ENCODE measurements at regions not wholly inside any gene's neighbourhood (a gene's known extent, or its start where the extent isn't known, plus 50 kb on each side); places are given as distances from the start of the nearest gene placed in this dataset.

DNA sequence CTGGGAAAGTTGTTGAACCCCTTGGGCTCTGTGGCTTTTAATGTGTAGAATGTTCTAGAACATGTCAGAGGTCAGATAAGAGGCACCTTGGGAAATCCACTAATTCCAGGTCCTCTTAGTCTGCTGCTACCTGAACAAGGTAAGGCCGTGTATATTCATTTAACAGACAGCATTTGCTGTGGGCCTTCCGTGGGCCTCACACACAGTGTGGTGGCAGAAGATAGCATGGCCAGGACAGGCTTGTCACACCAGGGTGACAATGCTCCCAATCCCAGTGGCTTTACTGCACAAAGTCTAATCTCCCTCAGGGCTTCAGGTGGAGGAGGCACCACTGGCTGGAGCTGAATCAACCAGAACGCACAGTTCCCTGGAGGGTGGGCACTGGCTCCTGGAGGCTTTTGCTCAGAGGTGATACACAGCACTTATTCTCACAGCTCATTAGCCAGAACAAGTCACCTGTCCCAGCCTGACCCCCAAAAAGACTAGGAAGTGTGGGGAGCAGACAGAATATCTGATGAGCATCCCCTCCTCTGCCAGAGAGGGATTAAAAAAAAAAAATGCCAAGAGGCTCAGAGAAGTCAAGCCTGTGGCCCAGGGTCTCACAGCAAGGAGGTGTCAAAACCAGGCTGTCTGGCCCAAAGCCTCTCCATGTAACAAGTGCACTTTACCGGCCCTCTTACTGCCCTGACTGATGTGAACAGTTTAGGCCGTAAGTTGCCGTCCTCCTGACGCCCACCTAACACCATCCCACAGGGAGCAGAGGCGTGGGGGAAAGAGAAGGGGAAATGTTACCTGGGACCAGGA is 216.9 kb upstream of the RAB6C start:
- ATAC-seq (ENCODE audit: poor library complexity), result no peak
- peaks cover 0 to 29% of the 10 kb centered on the region in 2 experiments for H3K9me3 ChIP-seq (ENCODE audit: control insufficient read depth in 1 of 2, insufficient read depth in 1 of 2, low read length in 2 of 2)
- TF ChIP-seq, protein P1, sequence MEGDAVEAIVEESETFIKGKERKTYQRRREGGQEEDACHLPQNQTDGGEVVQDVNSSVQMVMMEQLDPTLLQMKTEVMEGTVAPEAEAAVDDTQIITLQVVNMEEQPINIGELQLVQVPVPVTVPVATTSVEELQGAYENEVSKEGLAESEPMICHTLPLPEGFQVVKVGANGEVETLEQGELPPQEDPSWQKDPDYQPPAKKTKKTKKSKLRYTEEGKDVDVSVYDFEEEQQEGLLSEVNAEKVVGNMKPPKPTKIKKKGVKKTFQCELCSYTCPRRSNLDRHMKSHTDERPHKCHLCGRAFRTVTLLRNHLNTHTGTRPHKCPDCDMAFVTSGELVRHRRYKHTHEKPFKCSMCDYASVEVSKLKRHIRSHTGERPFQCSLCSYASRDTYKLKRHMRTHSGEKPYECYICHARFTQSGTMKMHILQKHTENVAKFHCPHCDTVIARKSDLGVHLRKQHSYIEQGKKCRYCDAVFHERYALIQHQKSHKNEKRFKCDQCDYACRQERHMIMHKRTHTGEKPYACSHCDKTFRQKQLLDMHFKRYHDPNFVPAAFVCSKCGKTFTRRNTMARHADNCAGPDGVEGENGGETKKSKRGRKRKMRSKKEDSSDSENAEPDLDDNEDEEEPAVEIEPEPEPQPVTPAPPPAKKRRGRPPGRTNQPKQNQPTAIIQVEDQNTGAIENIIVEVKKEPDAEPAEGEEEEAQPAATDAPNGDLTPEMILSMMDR (IDR thresholded peaks at IDR 0.05), result no peak
- POLR2A ChIA-PET, result no interaction called here
- H3K27ac ChIP-seq (ENCODE audit: low read depth in 1 of 2, low read length in 2 of 2), result no peak overlapping the region
- H3K27ac Mint-ChIP-seq, result no peak overlapping the region
- peaks cover 0 to 3% of the 10 kb centered on the region in 2 experiments for H3K27me3 ChIP-seq (ENCODE audit: control insufficient read depth in 1 of 2, insufficient read depth in 2 of 2, low read length in 2 of 2)
- no peak overlapping the region for H3K4me3 Mint-ChIP-seq
- H3K36me3 ChIP-seq (ENCODE audit: insufficient read depth, low read length), result no peaks in the 10 kb centered on the region
- no peak for DNase-seq
- CTCF ChIA-PET, result no interaction called here
- H3K4me3 ChIP-seq (ENCODE audit: low read length), result no peak overlapping the region
- H3K27me3 Mint-ChIP-seq, result no peaks in the 10 kb centered on the region
- H3K9me3 Mint-ChIP-seq, result no peaks in the 10 kb centered on the region
- H3K36me3 Mint-ChIP-seq (ENCODE audit: low read depth), result no peaks in the 10 kb centered on the region
- intact Hi-C loops (cut with DNase I, micrococcal nuclease), result no loop called here
- no peaks in the 10 kb centered on the region for H3K4me1 Mint-ChIP-seq (ENCODE audit: low read depth)
- H3K4me1 ChIP-seq (ENCODE audit: insufficient read depth, low read length), result no peaks in the 10 kb centered on the region

DNA sequence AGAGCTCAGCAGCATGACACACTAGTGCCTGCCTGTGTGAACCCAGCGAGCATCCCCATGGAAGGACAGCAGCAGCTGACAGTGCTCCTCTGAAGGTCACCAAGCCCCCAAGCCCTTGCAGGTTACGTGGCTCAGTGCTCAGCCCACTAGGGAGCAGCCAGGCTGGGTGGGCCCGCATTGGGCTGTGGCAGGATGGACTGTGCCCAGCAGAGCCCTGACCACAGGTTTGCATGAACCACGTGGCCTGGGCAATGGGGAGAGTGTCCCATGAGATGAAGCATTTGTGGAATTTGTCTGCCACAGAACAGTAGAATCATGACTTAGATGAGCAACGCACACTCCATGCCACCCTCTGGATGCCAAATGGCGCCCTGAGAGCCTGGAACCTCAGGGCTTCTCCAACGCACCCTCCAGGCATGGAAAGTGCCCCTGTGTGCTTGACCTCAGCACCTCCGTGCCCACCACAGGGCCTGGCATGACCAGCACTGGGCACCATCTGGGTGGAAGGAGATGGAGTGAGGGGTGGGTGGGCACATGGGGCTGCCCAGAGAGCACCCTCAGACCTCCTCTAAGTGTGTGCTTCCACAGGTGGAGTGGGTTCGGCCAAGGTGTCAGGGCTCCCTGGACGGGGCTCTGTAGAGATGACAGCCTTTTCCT is 216.1 kb upstream of the RAB6C start:
- intact Hi-C loops (cut with DNase I, micrococcal nuclease), result no loop called here
- TF ChIP-seq, protein P1 (IDR thresholded peaks at IDR 0.05), result no peak
- Histone ChIP-seq H3K4me1 (ENCODE audit: insufficient read depth, low read length) (no peaks in the 10 kb centered on the region), H3K27me3 (ENCODE audit: control insufficient read depth in 1 of 2, insufficient read depth in 2 of 2, low read length in 2 of 2) (peaks cover 0 to 3% of the 10 kb centered on the region in 2 experiments), H3K4me3 (ENCODE audit: low read length) (no peak overlapping the region), H3K36me3 (ENCODE audit: insufficient read depth, low read length) (no peaks in the 10 kb centered on the region), H3K9me3 (ENCODE audit: control insufficient read depth in 1 of 2, insufficient read depth in 1 of 2, low read length in 2 of 2) (peaks cover 0 to 29% of the 10 kb centered on the region in 2 experiments), H3K27ac (ENCODE audit: low read depth in 1 of 2, low read length in 2 of 2) (no peak overlapping the region)
- no peaks in the 10 kb centered on the region for H3K9me3 Mint-ChIP-seq
- POLR2A ChIA-PET, result no interaction called here
- H3K36me3 Mint-ChIP-seq (ENCODE audit: low read depth), result no peaks in the 10 kb centered on the region
- ATAC-seq (ENCODE audit: poor library complexity) (no peak), DNase-seq (no peak)
- no peaks in the 10 kb centered on the region for H3K4me1 Mint-ChIP-seq (ENCODE audit: low read depth)
- CTCF ChIA-PET, result no interaction called here
- no peak overlapping the region for H3K4me3 Mint-ChIP-seq
- no peaks in the 10 kb centered on the region for H3K27me3 Mint-ChIP-seq
- H3K27ac Mint-ChIP-seq, result no peak overlapping the region

GRCh38 chr2:129763966-129764365 is 215.5 kb upstream of the RAB6C start:
- H3K27me3 ChIP-seq (ENCODE audit: control insufficient read depth in 1 of 2, insufficient read depth in 2 of 2, low read length in 2 of 2), result peaks cover 0 to 3% of the 10 kb centered on the region in 2 experiments
- Mint-ChIP-seq H3K9me3 (no peaks in the 10 kb centered on the region), H3K36me3 (ENCODE audit: low read depth) (no peaks in the 10 kb centered on the region), H3K27ac (no peak overlapping the region), H3K4me1 (ENCODE audit: low read depth) (no peaks in the 10 kb centered on the region), H3K4me3 (no peak overlapping the region), H3K27me3 (no peaks in the 10 kb centered on the region)
- intact Hi-C loops (cut with DNase I, micrococcal nuclease), result no loop called here
- no peak overlapping the region for H3K27ac ChIP-seq (ENCODE audit: low read depth in 1 of 2, low read length in 2 of 2)
- no peak for DNase-seq
- peaks cover 0 to 29% of the 10 kb centered on the region in 2 experiments for H3K9me3 ChIP-seq (ENCODE audit: control insufficient read depth in 1 of 2, insufficient read depth in 1 of 2, low read length in 2 of 2)
- no peak for ATAC-seq (ENCODE audit: poor library complexity)
- ChIA-PET CTCF (no interaction called here), POLR2A (no interaction called here)
- no peak overlapping the region for H3K4me3 ChIP-seq (ENCODE audit: low read length)
- H3K36me3 ChIP-seq (ENCODE audit: insufficient read depth, low read length), result no peaks in the 10 kb centered on the region
- H3K4me1 ChIP-seq (ENCODE audit: insufficient read depth, low read length), result no peaks in the 10 kb centered on the region
- TF ChIP-seq, protein P1 (IDR thresholded peaks at IDR 0.05), result no peak

Measured in CD4-positive, alpha-beta T cell (primary cell).